GM10248 (cell line): ENCODE measurements at regions not wholly inside any gene's neighbourhood (a gene's known extent, or its start where the extent isn't known, plus 50 kb on each side); places are given as distances from the start of the nearest gene placed in this dataset.

Experiments used
- CTCF ChIA-PET: fragments of 300-600 bp; sonication (Branson Sonifier 250); formaldehyde crosslinking; extraction: SDS; loops from one replicate; lab custom pipeline; 2021; ENCODE audit warnings: antibody characterized with exemption; lab: Yijun Ruan, JAX
- POLR2A ChIA-PET: fragments of 350-650 bp; sonication (Branson Sonifier 250); formaldehyde crosslinking; extraction: SDS; loops from one replicate; lab custom pipeline; 2020; ENCODE audit warnings: antibody characterized with exemption; lab: Yijun Ruan, JAX
- DNase-seq: peaks from one replicate; pipeline ENCODE4 v3.0.0; 2012; ENCODE audit errors: extremely low spot score
- TF ChIP-seq, protein P1 (sequence below): IDR thresholded peaks from 2 replicates; pipeline ENCODE4 v1.5.1; 2012; ENCODE audit warnings: mild to moderate bottlenecking, low read depth; ENCODE audit errors: extremely low read depth, missing control alignments, control extremely low read depth

DNA sequence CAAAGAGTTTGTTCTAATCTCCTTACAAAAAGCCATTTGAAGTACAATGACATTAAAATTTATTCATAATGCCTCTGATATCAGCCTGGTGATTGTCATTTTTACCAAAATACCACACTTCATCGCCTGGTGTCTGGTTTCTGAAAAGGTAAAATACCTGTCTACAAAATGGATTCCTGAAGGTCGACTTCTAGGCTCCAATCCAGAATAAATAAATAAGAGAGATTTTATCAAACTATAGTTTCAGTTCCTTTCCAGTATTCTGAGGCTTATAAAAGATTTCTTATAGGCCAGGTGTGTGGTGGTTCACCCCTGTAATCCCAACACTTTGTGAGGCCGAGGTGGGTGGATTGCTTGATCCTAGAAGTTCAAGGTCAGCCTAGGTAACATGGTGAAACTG is 340.7 kb downstream of the SLC16A7 start:
- ChIA-PET POLR2A (no interaction called here), CTCF (no interaction called here)
- TF ChIP-seq, protein P1, sequence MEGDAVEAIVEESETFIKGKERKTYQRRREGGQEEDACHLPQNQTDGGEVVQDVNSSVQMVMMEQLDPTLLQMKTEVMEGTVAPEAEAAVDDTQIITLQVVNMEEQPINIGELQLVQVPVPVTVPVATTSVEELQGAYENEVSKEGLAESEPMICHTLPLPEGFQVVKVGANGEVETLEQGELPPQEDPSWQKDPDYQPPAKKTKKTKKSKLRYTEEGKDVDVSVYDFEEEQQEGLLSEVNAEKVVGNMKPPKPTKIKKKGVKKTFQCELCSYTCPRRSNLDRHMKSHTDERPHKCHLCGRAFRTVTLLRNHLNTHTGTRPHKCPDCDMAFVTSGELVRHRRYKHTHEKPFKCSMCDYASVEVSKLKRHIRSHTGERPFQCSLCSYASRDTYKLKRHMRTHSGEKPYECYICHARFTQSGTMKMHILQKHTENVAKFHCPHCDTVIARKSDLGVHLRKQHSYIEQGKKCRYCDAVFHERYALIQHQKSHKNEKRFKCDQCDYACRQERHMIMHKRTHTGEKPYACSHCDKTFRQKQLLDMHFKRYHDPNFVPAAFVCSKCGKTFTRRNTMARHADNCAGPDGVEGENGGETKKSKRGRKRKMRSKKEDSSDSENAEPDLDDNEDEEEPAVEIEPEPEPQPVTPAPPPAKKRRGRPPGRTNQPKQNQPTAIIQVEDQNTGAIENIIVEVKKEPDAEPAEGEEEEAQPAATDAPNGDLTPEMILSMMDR = no peak
- no peak for DNase-seq

DNA sequence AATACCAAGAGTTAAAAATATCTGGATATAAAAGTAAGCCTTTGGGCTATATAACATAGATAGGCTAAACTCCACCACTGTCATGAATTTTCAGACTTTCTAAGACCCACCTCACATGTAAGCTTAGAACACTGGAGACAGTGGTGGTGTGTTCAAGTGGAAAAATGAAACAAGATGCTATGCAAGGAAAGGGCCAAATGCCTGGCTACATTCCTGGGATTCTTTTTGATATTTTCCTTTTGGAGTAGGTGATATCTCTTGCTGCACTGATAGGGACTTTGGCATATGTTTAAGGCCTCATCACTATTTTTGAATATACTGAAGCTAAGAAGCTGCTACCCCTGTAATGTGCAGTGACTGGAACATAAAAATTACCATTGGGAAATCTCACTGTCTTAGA is 341.3 kb downstream of the SLC16A7 start:
- TF ChIP-seq, protein P1 = no peak
- DNase-seq = no peak
- ChIA-PET POLR2A (no interaction called here), CTCF (interaction anchor here (0.9 to 1.0 kb wide), 2 partner anchors 9 to 40 kb away, joined by 3 read pairs; no protein-coding TSS in a partner anchor)

DNA sequence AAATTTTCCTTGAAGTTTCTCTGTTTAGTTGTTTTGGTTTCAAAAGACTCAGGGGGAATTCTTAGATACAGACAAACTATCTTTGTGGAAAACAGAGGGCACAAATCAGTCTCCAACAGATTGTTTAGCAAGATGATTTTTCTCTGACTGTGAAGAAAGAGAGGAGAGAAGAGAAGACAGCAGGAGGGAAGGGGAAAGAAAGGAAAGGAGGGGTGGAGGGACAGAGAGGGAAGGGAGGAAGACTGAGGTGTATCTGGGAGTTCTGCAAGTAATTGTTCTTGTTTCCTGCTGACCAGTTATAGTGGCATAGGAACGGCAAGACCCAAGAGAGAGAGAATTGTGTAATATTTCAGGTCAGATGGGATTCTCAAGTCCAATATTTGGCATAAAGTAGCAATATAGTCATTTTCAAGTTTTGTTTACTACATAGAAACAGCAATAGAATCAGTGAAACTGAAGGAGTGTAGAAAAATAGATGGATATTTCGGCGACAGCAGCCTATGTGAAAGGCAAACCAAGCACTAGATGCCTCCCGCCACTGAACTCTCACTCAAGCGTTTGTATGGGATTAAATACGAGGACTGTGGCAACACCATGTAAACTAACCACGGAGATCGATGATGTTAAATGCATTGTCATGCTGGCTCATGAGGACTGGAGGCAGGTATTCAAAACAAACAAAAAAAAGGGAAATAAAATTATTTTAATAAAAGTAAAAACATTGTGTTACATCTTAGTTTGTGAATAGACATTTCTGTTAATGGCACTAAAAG is 342.5 kb downstream of the SLC16A7 start:
- no peak for DNase-seq
- TF ChIP-seq, protein P1 = no peak
- CTCF ChIA-PET = interaction anchor here (1.0 kb wide), 1 partner anchor 38 kb away, joined by 3 read pairs; no protein-coding TSS in a partner anchor
- POLR2A ChIA-PET = no interaction called here

DNA sequence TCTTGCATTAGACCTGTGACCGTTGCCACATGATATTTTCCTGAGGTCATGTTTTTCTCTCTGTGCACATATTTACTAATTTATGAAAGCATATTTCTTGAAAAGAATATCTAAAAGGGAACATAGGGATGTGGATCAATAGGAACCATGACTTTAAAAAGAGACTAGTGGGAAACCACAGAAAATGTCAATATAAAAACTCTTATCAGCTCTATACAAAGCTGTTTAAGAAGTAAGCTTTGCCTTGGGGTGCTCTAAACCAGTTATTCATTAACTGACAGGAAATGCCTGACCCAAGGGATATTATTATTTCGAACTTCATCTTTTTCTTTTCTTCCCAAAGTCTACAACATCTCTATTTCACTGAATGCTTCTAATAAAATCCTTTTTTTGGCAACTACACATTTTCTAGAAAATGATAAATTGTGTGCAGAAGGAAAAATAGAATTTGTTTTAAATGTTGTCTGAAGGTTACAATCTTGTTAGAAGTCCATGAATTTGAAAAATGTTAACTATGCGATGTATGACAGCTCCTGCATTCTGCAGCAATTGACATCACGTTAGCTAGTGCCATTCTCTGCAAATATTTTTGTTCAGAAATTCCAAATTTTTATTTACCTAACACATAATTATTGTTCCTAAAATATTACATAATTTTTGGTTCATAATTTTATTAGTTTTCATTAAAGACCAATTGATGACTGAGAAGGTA is 345.0 kb downstream of the SLC16A7 start:
- DNase-seq = no peak
- TF ChIP-seq, protein P1 = no peak
- ChIA-PET CTCF (no interaction called here), POLR2A (no interaction called here)

DNA sequence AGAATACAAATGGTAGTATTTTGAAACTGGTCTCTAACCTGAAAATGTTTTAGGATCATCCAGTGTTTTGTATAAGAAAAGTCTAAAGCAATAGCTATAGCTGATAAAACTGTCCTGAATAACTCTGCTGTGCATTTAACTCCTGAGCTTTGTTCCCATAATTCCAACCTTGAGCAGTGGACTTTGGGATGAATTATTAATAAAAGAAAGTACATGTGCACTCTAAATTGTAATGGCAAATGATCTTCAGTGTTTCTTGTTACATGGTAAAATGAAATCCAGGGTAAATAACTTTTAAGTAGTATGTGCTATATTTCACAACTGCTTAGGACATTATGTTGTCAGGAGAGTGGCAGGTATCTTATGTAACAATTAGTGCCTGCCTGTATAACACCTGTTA is 345.6 kb downstream of the SLC16A7 start:
- TF ChIP-seq, protein P1 = no peak
- no peak for DNase-seq
- CTCF ChIA-PET = no interaction called here
- POLR2A ChIA-PET = no interaction called here

DNA sequence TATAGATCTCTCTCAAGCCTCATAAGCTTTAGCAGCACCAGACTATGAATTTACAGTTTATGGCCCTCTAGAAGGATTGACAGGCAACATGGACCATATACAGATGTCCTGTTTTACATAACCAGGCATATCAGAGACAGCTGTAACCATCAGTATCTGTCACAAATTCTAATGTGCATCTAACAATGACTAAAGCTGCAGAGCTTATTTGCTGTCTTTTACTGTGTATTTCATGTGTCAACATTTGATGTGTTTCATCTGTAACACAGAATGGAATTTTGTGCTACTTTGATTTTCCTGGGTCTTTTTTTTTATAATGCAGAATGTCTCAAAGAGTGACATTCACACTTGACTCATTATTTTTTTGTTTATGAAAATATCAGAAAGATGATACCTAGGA is 348.3 kb downstream of the SLC16A7 start:
- TF ChIP-seq, protein P1 = no peak
- ChIA-PET POLR2A (no interaction called here), CTCF (interaction anchor here (1.0 kb wide), 1 partner anchor 33 kb away, joined by 3 read pairs; no protein-coding TSS in a partner anchor)
- DNase-seq = no peak
